HG03521 (cell line): ENCODE measurements at regions not wholly inside any gene's neighbourhood (a gene's known extent, or its start where the extent isn't known, plus 50 kb on each side); places are given as distances from the start of the nearest gene placed in this dataset.

Source experiments
- ATAC-seq: cut with Tn5 transposase; IDR thresholded peaks from one replicate; pipeline ENCODE4 v1.9.1; 2021; ENCODE audit warnings: mild to moderate bottlenecking, moderate library complexity; ENCODE audit not compliant: unreplicated experiment

DNA sequence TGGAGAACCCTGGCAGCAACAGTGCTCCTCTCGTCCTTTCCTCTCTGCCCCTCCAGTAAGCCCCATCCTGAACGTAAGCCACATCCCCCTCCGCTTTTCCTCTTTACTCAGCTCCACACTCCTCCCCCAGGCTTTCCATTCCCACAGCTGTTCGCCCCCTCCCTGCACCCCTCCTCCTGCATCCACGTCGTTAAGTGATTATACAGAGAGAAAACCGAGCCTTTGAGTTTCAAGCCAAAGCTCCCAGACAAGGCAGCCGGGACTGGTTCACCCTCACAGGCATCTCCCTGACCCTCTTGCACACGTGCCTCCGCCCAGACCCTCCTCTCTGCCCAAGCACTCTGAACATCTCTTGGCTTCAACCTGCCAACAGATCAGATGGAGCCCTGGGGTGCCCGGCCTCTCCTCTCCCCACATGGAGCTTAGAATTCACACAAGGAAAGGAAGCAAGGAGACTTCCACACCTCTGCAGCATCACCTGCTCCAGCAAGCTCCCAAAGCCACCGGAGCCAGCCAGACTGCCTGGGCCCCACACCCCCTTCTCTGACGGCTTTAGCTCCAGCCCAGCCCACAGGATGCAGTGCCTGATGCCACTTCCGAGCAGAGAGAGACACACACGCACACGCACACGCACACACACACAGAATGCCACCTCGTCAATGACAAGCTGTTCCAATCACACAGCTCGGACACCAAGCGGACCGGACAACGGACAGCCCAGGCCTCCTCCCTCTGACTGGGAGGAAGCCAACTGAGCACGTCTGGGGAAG lies 99.9 kb upstream of the CCL2 start:
- no peak for ATAC-seq

GRCh38 chr17:34155947-34156346 lies 99.1 kb upstream of the CCL2 start:
- ATAC-seq: no peak

DNA sequence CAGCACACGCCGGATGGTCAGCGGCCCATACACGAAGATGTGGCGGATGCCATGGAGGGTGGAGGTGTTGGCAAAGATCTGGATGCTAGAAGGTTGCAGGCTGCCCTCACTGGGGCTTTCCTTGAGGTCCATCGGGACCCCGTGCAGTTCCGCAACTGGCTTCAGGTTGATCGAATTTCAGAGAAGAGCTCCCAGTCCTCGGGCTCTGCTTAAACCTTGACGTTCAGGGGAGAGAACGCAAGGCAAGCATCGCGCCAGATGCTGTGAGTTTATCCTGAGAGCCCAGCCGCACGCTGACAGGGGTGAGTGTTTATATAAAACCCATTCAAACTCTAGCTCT lies 98.7 kb upstream of the CCL2 start:
- no peak for ATAC-seq

DNA sequence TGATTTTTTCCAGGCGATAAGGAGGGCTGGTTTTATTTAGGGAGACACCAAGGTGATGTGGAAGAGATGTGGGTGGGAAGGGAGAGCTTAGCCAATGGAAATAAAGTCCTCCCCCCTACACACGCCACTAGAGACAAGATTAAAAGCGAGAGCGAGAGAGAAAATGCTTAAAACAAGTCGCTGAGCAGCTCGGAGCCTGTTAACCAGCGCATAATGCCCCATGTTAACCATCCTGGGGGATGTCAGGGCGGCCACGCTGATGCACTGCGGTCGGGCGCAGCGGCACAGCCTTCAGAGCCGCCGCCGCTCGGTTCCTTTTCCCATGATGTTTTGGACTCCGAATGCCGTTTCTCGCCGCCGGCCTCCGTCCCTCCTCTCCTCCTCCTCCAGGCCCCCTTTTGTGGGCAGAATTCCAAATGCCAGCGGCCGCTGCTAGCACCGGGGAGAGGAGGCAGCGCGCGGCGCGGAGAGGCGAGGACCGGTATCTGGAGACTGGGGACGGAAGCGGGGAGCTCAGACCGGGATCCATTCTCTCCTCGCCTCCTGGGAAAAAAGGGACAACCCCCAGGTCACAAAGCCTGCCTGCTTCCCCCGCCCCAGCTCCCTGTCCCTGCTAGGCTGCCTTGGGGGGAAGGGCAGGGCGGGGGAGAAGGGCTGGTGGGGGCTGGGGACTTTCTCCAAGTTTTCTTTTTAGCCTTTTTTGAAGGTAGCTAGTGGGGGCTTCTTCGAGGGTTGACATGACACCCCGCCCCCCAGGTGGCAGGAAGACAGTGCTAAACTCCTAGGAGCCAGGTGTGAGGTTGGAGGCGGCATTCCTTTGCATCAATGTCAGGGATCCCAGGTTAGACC lies 98.1 kb upstream of the CCL2 start:
- no peak for ATAC-seq

GRCh38 chr17:34161690-34162089 lies 93.4 kb upstream of the CCL2 start:
- ATAC-seq: no peak

DNA sequence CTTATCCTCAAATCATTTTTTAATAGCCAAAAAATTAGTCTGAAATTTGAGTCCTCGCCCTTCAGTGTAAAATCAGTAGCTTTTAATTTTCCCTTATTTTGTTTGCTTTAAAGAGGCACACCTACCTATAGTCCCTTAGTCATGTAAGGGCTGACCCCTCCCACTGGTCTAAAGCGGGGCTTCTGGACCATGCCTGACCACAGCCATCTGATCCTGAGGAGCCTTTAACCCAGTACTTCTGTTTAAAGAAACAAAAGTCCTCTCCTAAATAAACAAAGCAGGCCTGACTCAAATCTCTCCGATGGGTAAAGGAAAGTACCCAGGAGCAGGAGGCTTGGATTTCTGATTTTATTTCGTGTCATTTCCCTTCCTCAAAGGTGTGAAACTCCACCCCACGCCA lies 92.0 kb upstream of the CCL2 start:
- ATAC-seq: no peak

- ATAC-seq: no peak
These were observed 91.4 kb upstream of the CCL2 start for GRCh38 chr17:34163646-34164045.

GRCh38 chr17:34164837-34165236 lies 90.2 kb upstream of the CCL2 start:
- ATAC-seq: no peak

DNA sequence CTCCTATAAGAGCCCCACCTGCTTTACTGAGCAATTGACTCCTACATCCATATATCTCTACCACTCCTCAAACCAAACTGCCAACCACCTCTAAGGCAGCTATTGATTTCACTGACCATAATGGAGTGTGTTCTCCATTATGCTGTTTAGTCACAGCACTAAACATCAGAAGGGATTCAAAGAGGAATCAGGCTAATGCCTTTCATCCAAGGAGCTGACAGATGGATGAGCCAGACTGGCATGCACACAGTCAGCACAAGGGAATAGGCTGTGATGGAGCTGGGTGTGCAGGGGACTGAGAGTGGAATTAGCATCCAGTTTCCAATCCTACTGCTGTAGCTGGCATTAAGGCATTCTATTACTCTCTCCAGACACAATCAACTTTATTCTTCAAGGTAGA lies 88.7 kb upstream of the CCL2 start:
- ATAC-seq: no peak

DNA sequence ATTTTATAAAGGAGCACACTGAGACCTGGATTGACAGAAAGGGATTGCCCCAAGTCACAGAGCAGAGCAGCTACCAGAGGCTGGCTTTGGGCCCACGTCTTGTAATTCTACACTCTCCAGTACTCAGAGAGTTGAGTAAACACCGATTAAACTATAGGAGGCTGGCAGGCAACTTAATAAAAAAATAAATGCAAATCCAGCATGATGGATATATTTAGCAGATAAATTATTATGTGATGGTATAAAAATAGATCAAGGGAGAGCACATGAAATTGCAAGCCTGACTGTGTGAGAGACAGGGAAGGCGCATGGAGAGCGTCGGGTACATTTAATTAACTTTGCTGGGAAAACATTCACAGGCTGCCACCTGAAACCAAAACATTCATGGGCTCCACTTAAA lies 87.7 kb upstream of the CCL2 start:
- no peak for ATAC-seq

DNA sequence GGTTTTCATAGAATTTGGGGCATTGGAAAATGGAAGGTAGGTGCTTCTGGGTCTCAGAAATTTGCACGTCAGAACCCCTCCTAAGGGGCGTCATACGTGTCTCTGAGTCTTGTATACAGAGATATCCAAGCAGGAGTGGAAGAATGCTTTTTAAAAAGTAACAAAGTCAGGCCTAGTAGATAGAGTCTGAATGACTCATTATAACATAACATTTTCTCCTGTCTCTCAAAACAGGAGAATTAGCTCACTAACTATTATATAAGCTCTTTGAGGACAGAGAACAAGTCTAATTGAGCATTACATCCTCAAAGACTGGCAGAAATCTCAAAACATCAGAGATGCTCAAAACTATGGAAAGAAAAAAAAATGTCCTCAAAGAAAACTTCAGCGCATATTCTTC lies 86.1 kb upstream of the CCL2 start:
- ATAC-seq: no peak

DNA sequence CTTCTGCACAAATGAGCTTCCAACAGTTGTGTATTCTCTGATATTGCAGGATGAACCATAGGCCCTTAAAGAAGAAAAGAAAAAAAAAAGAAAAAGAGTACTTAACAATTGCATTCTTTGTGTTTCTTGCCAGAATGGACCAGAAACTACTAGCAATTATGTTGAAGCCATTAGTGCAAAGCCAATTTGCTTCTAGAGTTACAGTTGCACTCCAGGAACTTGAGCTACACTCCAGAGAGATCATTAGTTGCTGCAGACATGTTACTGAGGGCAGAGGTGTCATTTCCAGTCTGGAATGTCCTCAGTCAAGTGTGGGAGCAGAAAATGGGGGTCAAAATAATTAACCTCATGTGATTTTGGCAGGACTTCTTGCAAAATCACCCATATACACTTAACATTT lies 85.6 kb upstream of the CCL2 start:
- no peak for ATAC-seq

GRCh38 chr17:34171245-34171818 lies 83.8 kb upstream of the CCL2 start:
- no peak for ATAC-seq

GRCh38 chr17:34172390-34172918 lies 82.6 kb upstream of the CCL2 start:
- ATAC-seq: no peak

GRCh38 chr17:34173241-34173640 lies 81.8 kb upstream of the CCL2 start:
- no peak for ATAC-seq

DNA sequence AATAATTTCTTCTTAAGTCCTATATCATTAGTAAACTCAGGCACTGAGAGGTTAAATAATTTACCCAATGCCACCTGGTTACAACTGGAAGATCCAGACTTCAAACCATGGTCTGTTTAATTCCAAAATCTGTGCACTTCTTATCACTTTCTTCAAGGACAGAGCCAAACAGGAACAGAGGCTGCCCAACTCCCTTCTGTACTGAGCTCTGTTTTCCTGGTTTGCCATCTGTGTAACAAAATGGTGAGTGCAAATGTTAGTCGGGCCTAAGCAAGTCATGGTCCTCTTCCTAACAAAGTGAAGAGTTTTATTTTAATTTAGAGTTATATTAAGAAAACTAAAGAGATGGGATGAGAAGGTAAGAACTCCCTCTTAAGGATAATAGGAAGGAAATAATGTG lies 80.6 kb upstream of the CCL2 start:
- ATAC-seq: no peak

- no peak for ATAC-seq
These were observed 78.6 kb upstream of the CCL2 start for GRCh38 chr17:34176440-34176839.

DNA sequence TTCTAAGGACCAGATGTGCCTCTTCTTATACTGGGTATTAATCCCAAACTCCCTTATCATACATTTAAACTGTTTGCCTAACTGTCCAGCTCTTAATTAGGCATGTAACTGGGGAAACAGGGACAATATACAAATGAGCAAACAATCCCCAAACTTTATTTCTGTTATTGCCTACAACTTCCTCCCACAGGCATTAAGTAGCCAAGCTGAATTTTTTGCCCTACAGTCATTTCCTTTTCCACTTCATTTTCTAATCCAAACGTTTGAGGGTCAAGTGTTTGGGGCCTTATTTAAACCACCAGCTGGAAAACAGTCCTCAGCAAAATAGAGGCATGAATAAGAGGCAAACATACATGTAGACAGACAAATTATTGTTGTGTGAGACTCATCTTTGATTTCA lies 77.4 kb upstream of the CCL2 start:
- ATAC-seq: no peak

DNA sequence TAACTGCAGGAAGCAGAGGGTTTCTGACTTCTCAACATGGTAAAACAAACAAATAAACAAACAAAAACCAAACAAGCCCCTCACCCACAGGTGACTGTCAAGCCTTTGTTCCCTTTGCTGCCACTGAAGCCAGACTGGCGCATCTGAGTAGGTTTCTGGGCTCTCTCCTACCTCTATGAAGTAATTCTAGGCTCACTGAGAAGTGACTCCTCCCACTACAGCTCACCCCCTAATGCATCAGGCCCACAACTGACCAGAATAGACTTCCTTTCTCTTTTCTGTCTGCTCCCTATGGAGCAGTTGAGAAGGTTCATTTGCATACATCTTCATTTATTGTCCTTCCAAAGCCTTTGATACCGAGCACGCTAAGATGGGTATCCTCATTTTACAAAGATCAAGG lies 77.0 kb upstream of the CCL2 start:
- ATAC-seq: no peak

DNA sequence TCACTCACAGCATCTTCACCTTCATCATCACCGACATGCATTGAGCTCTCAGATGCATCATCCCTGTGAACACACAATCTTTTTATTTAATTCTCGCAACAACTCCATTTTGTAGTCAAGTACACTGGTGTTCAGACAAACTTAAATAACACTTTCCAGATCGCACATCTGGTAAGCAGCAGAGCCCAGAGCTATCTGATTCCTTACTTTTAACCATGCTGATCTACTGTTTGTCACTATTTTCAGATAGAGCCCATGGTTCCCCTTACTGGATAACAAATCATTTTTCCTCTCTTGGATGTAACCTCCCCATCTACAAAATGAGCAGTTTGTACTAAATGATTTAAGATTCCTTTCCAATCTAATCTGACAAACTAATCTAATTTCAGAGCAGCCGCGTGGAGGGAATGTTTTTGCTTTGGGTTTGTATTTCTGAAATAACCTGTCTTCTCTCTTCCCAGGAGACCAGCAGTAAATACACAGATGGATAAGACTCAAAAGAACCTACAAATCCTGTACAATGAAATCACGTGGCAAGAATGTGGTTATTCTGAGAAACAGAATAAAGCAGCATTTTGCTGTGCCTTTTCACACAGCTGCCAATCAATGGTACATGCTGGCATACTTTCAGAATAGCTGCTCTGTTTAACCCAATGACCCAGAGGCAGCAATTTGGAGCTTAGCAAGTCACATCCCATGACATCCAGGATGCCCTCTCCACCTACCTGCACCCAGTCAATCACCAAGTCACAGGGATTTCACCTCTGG lies 72.9 kb upstream of the CCL2 start:
- ATAC-seq: no peak

DNA sequence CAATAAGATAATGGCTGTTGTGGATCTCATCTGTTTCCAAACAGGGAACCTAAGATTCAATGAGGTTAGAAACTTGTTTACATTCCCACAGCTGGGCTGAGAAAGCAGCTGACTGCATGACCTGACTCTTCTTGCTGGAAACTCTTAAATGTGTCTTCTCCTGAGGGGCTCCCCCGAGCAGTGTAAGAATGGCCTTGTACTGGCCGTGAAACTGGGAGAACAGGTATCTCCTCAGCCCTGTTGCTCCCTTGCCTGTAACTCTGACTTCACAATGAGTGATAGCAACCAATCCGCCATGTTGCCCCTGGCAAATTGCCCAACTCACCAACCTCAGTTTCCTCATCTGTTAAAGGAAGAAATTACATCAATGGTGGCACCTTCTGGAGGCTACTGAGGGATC lies 59.1 kb upstream of the CCL2 start:
- no peak for ATAC-seq
